OCI-LY3 (cell line): ENCODE measurements at regions not wholly inside any gene's neighbourhood (a gene's known extent, or its start where the extent isn't known, plus 50 kb on each side); places are given as distances from the start of the nearest gene placed in this dataset.

ENCODE experiments used
- CTCF ChIP-seq: fragments of 200-600, 300-600 bp; sonication (generic); IDR thresholded peaks from 2 replicates; pipeline ENCODE4 v1.5.1; 2014; ENCODE audit warnings: antibody characterized with exemption, low read length, low read depth
- EZH2phosphoT487 ChIP-seq: fragments of 200-600 bp; shearing (Covaris generic); IDR thresholded peaks from 2 replicates; pipeline ENCODE4 v1.6.1; 2018; ENCODE audit warnings: antibody characterized with exemption, mixed run types, low read depth

DNA sequence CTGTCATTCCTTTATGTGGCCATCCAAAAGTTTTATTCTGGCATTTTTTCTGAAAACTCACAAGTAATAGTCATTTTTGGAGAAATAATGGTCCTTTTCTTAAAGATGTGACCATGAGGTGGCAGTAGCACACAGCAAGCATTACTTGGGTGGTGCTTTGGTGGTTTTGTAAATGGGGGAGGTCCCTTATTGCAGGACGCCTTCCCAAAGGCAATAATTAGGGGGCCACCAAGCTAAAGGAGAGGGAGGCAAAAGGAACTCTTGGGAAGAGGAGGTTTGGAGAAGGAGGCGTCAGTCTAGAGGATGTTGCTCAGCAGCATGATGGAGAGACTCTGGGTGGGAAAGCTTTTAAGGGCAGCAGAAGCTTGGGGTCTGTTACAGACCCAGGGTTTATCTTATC, 422.6 kb upstream of the MMS22L start:
- TF ChIP-seq CTCF (peak; percentile 74), EZH2phosphoT487 (no peak)
